ENCODE measurements at regions not wholly inside any gene's neighbourhood (a gene's known extent, or its start where the extent isn't known, plus 50 kb on each side); places are given as distances from the start of the nearest gene placed in this dataset.

- no peak for DNase-seq
These were observed 534.6 kb downstream of the TNS1 start for GRCh38 chr2:217468042-217468830.

GRCh38 chr2:217467331-217467730 lies 535.5 kb downstream of the TNS1 start:
- DNase-seq, result no peak

- DNase-seq, result no peak
These were observed 536.0 kb downstream of the TNS1 start for GRCh38 chr2:217466805-217467204.

DNA sequence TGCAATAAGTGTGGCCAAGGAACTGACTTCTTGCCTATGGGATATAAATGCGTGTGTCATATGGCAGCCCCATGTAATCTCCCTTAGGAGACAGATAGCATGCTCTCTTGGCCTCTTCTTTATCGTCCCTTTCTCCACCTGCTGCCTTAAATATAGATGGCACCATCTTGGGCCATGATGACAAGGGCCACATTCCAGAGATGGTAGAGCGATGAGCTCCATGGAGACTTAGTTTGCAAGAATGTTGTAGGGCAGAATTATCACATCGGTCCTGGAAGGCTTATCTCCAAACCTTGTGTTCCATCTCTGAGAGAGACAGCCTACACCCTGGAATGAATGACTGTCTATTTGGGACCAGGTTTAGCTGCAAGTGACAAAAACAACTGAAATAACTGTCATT lies 536.7 kb downstream of the TNS1 start:
- DNase-seq, result no peak

DNA sequence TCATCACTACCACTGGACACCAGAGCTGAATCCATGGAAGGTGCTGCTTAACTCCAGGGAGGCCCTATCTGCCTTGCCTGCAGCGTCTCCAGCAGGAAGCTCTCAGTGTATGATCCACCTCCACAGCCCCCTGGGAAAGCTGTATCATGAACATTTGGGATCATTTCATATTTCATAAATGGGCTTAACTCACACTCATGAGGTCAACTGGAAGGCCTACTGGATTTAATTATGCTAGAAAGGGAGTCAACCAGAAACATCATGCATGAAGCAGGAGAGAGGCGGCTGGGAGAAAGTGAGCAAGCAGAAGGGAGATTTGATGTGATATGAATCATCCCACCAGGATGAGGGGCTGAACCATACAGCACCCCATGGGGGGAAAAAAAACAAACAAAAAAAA lies 537.7 kb downstream of the TNS1 start:
- no peak for DNase-seq

GRCh38 chr2:217463402-217464075 lies 539.3 kb downstream of the TNS1 start:
- DNase-seq, result no peak

GRCh38 chr2:217462121-217462520 lies 540.7 kb downstream of the TNS1 start:
- DNase-seq, result no peak

- DNase-seq, result no peak
These were observed 541.1 kb downstream of the TNS1 start for GRCh38 chr2:217461674-217462073.

- no peak for DNase-seq
These were observed 543.0 kb downstream of the TNS1 start for GRCh38 chr2:217459680-217460405.

DNA sequence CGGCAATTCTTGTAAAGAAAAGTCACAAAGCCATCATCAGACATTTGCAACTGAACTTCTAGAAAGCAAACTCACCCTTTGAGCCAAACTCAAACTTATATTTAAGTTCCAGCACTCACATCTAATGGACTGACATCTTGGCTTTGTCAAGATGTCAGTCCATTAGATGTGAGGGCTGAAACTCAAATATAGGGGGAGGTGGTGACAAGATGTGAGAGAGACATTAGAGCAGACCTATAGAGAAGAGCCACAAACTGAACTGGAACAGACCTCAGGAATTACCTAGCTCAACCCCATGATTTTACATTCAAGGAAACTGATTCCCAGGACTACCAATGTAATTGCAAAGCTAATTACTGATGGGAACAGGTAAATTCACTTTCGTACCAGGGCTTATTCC lies 543.8 kb downstream of the TNS1 start:
- no peak for DNase-seq

GRCh38 chr2:217456016-217456415 lies 546.8 kb downstream of the TNS1 start:
- no peak for DNase-seq

DNA sequence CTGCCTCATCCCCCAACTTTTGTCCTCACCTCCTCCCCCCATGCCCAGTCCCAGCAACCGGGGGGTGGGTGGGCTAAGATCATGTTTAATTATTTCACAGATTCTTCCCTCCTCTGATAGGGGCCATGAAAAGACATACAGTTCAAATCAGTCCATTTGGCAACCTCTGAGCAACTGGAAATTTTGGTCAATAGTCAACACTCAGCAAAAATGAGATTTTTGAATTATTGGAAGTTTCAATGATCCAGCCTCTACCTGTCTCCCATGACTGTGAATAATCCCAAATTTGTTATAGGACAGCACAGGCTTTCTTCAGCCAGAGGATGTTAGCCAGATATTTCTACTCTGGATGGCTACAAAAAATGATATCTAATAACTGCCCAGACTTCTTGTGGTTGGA lies 549.9 kb downstream of the TNS1 start:
- DNase-seq, result no peak

DNA sequence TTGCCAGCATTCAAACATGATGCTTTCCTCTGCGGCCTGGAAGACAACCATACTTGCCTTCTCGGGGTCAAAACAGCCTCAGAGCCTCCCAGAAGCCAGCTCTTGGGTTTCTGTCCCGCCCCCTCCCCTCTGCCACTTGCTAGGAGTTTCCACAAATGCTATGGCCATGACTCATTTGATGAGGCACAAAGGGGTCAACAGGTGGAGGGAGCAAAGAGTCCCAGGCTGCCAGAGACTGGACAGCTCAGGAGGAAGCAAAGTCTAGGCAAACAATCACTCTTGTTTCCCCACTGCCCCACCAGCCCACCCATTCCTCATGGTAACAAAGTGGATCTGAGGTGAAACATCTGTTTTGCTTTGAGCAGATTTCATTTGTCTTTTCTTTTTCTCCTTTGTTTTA lies 551.1 kb downstream of the TNS1 start:
- DNase-seq, result no peak

DNA sequence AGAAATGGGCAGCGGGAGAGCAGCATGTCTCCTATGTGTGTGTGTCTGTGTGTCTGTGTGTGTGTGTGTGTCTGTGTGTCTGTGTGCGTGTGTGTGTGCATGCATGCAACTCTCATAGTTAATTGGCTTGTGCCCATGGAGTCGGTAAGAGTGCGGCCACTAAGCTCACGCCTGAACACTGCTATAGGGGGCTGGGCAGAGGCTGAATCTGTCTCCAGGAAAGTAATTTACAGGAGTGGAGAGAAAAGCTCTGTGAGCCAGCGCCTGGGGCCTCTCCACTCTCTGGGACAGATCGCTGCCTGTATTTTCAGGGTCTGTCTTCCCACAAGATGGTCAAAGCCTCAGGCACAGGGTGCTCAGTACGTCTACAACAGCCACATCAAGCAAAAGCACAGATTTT lies 553.4 kb downstream of the TNS1 start:
- DNase-seq, result no peak

DNA sequence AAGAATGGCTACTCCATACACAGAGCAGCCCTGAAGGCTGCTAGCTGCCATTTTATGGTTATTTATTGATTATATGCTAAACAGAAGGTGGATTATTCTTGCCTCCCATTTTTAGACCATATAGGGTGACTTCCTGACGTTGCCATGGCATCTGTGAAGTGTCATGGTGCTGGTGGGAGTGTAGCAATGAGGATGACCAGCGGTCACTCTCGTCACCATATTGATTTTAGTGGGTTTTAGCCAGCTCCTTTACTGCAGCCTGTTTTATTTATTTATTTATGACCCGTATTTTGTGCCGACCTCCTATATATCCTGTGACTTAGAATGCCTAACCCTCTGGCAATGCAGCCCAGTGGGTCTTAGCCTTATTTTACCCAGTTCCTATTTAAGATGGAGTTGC lies 553.9 kb downstream of the TNS1 start:
- no peak for DNase-seq

DNA sequence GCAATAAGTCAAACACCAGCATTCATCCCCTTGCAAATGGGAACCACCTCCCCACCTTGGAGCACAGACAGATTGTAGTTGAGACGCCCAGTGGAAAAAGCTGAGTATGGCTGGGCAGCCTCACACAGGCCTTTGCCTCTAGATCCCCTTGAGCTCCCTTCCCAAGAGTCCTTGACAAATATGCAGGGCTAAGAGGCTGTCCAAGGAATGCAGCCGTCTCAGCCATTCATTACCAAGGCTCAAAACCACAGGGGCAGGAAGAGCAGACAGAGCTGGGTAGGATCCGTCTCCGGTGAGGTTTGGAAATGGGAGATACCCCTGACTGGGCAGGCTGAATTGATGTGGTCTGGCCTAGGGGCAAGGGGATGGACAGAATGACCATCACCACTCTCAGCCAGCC lies 557.1 kb downstream of the TNS1 start:
- no peak for DNase-seq

GRCh38 chr2:217444932-217445331 lies 557.9 kb downstream of the TNS1 start:
- no peak for DNase-seq

GRCh38 chr2:217444509-217444908 lies 558.3 kb downstream of the TNS1 start:
- no peak for DNase-seq

- DNase-seq, result no peak
These were observed 559.2 kb downstream of the TNS1 start for GRCh38 chr2:217443601-217444000.

GRCh38 chr2:217440000-217440399 lies 562.8 kb downstream of the TNS1 start:
- DNase-seq, result no peak

DNA sequence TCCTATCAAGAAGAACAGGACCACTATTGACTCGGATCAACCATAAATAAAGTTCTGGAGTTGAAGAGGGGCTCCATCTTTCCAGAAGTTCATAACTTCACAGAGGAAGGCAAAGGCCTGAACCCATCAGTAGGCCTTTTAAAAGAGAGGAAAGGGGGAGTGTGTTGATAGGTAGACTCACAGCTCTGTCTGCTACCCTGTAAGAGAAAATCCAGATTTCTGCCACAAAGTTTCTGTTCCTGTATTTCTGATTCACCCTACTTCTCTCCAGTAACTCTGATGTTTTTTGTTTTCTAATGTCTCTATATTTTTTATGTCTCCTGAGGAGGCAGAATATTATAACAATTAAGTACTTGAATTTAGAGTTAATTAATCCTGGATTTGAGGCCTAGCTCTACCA lies 564.0 kb downstream of the TNS1 start:
- DNase-seq, result no peak

GRCh38 chr2:217438136-217438535 lies 564.7 kb downstream of the TNS1 start:
- DNase-seq, result no peak

DNA sequence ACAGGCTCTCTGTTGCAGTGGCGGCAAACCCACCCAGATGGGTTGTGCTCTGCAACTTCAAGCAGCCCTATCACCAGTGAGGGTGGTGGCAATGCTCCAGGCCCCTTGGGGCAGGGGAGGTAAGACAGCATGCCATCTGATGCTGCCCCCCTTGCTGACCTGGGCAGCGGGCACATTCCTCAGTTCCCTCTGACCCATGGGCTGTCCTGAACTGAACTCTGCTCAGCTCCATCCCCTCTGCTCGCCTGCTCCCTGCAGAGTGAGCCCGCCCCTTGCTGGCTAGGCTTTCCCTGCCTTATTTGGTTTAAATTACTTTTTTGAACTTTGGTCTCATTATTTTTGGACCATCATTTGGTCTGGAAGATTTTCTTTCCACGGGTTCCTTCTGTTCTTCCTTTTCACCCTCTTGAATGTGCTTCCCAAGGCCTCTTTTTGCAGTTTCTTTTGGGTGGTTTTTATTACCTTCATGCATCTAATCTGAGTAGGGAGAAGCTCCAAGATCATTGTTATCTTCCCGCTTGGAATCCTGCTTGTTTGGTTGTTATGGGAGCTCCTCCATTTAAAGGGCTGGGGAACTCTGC lies 565.4 kb downstream of the TNS1 start:
- no peak for DNase-seq

- no peak for DNase-seq
These were observed 566.4 kb downstream of the TNS1 start for GRCh38 chr2:217436386-217436785.

Data from CD4-positive, alpha-beta T cell treated with Interleukin-17A for 1 hour (primary cell).